ENCODE measurements at regions not wholly inside any gene's neighbourhood (a gene's known extent, or its start where the extent isn't known, plus 50 kb on each side); places are given as distances from the start of the nearest gene placed in this dataset.
"Not testable (repeated sequence)": the region's sequence is repeated elsewhere in the genome, so short reads cannot be mapped to it uniquely, and the experiment has no call there.

GRCh38 chr1:58220836-58221472 is 325.6 kb downstream of the OMA1 start:
- H3K4me3 ChIP-seq (ENCODE audit: low read depth, low read length) = no peak overlapping the region
- DNase-seq (ENCODE audit: low read depth) = no peak

- not testable (repeated sequence) for DNase-seq (ENCODE audit: low read depth); H3K4me3 ChIP-seq (ENCODE audit: low read depth, low read length)
These were observed 330.4 kb downstream of the OMA1 start for GRCh38 chr1:58216169-58216568.

- H3K4me3 ChIP-seq (ENCODE audit: low read depth, low read length) = no peak overlapping the region
- DNase-seq (ENCODE audit: low read depth) = no peak
These were observed 331.9 kb downstream of the OMA1 start for GRCh38 chr1:58214674-58215073.

- no peak overlapping the region for H3K4me3 ChIP-seq (ENCODE audit: low read depth, low read length)
- no peak for DNase-seq (ENCODE audit: low read depth)
These were observed 334.7 kb downstream of the OMA1 start for GRCh38 chr1:58211869-58212268.

GRCh38 chr1:58209575-58209974 is 337.0 kb downstream of the OMA1 start:
- no peak for DNase-seq (ENCODE audit: low read depth)
- no peak overlapping the region for H3K4me3 ChIP-seq (ENCODE audit: low read depth, low read length)

GRCh38 chr1:58206749-58207148 is 339.8 kb downstream of the OMA1 start:
- no peak overlapping the region for H3K4me3 ChIP-seq (ENCODE audit: low read depth, low read length)
- DNase-seq (ENCODE audit: low read depth) = no peak

- no peak for DNase-seq (ENCODE audit: low read depth)
- H3K4me3 ChIP-seq (ENCODE audit: low read depth, low read length) = no peak overlapping the region
These were observed 342.2 kb downstream of the OMA1 start for GRCh38 chr1:58204284-58204683.

GRCh38 chr1:58201492-58202106 is 344.9 kb downstream of the OMA1 start:
- DNase-seq (ENCODE audit: low read depth) = no peak
- no peak overlapping the region for H3K4me3 ChIP-seq (ENCODE audit: low read depth, low read length)

- no peak for DNase-seq (ENCODE audit: low read depth)
- H3K4me3 ChIP-seq (ENCODE audit: low read depth, low read length) = no peak overlapping the region
These were observed 346.1 kb downstream of the OMA1 start for GRCh38 chr1:58200437-58200836.

- no peak overlapping the region for H3K4me3 ChIP-seq (ENCODE audit: low read depth, low read length)
- DNase-seq (ENCODE audit: low read depth) = no peak
These were observed 348.7 kb downstream of the OMA1 start for GRCh38 chr1:58197811-58198210.

- DNase-seq (ENCODE audit: low read depth) = no peak
- H3K4me3 ChIP-seq (ENCODE audit: low read depth, low read length) = no peak overlapping the region
These were observed 356.1 kb downstream of the OMA1 start for GRCh38 chr1:58190267-58190988.

- no peak for DNase-seq (ENCODE audit: low read depth)
- no peak overlapping the region for H3K4me3 ChIP-seq (ENCODE audit: low read depth, low read length)
These were observed 357.1 kb downstream of the OMA1 start for GRCh38 chr1:58189453-58189852.

GRCh38 chr1:58183286-58183685 is 363.2 kb downstream of the OMA1 start:
- DNase-seq (ENCODE audit: low read depth) = no peak
- H3K4me3 ChIP-seq (ENCODE audit: low read depth, low read length) = no peak overlapping the region

GRCh38 chr1:58180537-58180936 is 366.0 kb downstream of the OMA1 start:
- no peak overlapping the region for H3K4me3 ChIP-seq (ENCODE audit: low read depth, low read length)
- DNase-seq (ENCODE audit: low read depth) = no peak

- not testable (repeated sequence) for DNase-seq (ENCODE audit: low read depth); H3K4me3 ChIP-seq (ENCODE audit: low read depth, low read length)
These were observed 377.4 kb downstream of the OMA1 start for GRCh38 chr1:58169160-58169559.

GRCh38 chr1:58167131-58167530 is 379.4 kb downstream of the OMA1 start:
- DNase-seq (ENCODE audit: low read depth); H3K4me3 ChIP-seq (ENCODE audit: low read depth, low read length): not testable (repeated sequence)

GRCh38 chr1:58166417-58166816 is 380.1 kb downstream of the OMA1 start:
- no peak overlapping the region for H3K4me3 ChIP-seq (ENCODE audit: low read depth, low read length)

GRCh38 chr1:58165073-58165472 is 381.5 kb downstream of the OMA1 start:
- no peak overlapping the region for H3K4me3 ChIP-seq (ENCODE audit: low read depth, low read length)
- no peak for DNase-seq (ENCODE audit: low read depth)

More at GRCh38 chr1:58166417-58166816, 380.1 kb downstream of the OMA1 start:
- DNase-seq (ENCODE audit: low read depth) = no peak

- H3K4me3 ChIP-seq (ENCODE audit: low read depth, low read length) = no peak overlapping the region
- peak; percentile 11 for DNase-seq (ENCODE audit: low read depth)
These were observed 383.5 kb downstream of the OMA1 start for GRCh38 chr1:58162952-58163550.

GRCh38 chr1:58159434-58159830 is 387.1 kb downstream of the OMA1 start:
- DNase-seq (ENCODE audit: low read depth) = no peak
- no peak overlapping the region for H3K4me3 ChIP-seq (ENCODE audit: low read depth, low read length)
